ENCODE measurements at regions not wholly inside any gene's neighbourhood (a gene's known extent, or its start where the extent isn't known, plus 50 kb on each side); places are given as distances from the start of the nearest gene placed in this dataset.
"Not testable (repeated sequence)": the region's sequence is repeated elsewhere in the genome, so short reads cannot be mapped to it uniquely, and the experiment has no call there.

DNA sequence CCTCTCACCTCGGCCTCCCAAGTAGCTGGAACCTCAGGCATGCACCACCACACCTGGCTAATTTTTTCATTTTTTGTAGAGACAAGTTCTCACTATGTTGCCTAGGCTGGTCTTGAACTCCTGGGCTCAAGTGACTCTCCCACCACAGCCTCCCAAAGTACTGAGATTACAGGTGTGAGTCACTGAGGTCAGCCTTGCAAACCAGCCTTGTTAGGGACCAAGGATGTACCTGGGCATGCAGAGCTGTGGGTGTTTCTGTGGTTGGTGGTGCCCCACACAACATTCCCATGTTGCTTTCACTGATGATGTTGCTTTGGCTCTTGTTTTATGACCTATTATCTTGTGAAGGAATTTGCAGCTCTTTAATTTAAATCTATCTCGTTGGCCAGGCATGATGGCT, 54.8 kb downstream of the OTUD1 start:
- DNase-seq (ENCODE audit: low read depth), result no peak
- TF ChIP-seq, protein P1, sequence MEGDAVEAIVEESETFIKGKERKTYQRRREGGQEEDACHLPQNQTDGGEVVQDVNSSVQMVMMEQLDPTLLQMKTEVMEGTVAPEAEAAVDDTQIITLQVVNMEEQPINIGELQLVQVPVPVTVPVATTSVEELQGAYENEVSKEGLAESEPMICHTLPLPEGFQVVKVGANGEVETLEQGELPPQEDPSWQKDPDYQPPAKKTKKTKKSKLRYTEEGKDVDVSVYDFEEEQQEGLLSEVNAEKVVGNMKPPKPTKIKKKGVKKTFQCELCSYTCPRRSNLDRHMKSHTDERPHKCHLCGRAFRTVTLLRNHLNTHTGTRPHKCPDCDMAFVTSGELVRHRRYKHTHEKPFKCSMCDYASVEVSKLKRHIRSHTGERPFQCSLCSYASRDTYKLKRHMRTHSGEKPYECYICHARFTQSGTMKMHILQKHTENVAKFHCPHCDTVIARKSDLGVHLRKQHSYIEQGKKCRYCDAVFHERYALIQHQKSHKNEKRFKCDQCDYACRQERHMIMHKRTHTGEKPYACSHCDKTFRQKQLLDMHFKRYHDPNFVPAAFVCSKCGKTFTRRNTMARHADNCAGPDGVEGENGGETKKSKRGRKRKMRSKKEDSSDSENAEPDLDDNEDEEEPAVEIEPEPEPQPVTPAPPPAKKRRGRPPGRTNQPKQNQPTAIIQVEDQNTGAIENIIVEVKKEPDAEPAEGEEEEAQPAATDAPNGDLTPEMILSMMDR (IDR thresholded peaks at IDR 0.05; ENCODE audit: low read depth, low read length, missing control alignments), result no peak
- H3K4me3 ChIP-seq (ENCODE audit: low read depth, low read length), result no peak overlapping the region
- in situ Hi-C loops (cut with HindIII; ENCODE audit: low sequenced_read_pairs), result no loop called here

- DNase-seq (ENCODE audit: low read depth), result no peak
- H3K4me3 ChIP-seq (ENCODE audit: low read depth, low read length), result no peak overlapping the region
- in situ Hi-C loops (cut with HindIII; ENCODE audit: low sequenced_read_pairs), result no loop called here
- TF ChIP-seq, protein P1 (IDR thresholded peaks at IDR 0.05; ENCODE audit: low read depth, low read length, missing control alignments), result no peak
These were observed 57.9 kb downstream of the OTUD1 start for GRCh38 chr10:23496727-23497126.

- TF ChIP-seq, protein P1 (IDR thresholded peaks at IDR 0.05; ENCODE audit: low read depth, low read length, missing control alignments), result no peak
- no peak for DNase-seq (ENCODE audit: low read depth)
- in situ Hi-C loops (cut with HindIII; ENCODE audit: low sequenced_read_pairs), result no loop called here
- H3K4me3 ChIP-seq (ENCODE audit: low read depth, low read length), result no peak overlapping the region
These were observed 60.7 kb downstream of the OTUD1 start for GRCh38 chr10:23499372-23500132.

- DNase-seq (ENCODE audit: low read depth), result no peak
- TF ChIP-seq, protein P1 (IDR thresholded peaks at IDR 0.05; ENCODE audit: low read depth, low read length, missing control alignments), result no peak
- in situ Hi-C loops (cut with HindIII; ENCODE audit: low sequenced_read_pairs), result no loop called here
- H3K4me3 ChIP-seq (ENCODE audit: low read depth, low read length), result no peak overlapping the region
These were observed 67.1 kb downstream of the OTUD1 start for GRCh38 chr10:23505797-23506465.

DNA sequence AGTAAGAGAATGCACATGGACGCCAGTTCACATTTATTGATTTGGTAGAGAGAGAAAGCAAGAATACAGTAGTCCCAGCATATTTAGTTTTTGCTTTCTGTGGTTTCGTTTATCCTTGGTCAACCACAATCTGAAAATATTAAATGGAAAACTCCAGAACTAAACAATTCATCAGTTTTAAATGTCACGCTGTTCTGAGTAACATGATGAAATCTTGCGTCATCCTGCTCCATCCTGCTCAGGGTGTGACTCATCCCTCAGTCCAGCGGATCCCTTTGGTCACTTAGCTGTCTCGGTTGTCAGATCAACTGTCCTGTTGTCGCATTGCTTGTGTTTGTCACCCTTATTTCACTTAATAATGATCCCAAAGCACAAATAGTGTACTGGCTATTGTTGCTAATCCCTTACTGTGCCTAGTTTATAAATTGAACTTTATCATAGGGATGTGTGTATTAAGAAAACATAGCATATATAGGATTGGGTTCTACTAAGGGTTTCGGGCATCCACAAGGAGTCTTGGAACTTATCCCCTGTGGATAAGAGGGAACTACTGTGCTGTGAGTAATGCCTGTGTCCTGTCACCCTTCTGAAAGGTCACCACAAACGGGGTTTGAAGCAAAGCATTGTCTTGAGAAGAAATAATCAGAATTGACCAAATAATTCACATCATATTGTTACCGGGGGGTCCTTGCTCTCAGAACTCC, 73.6 kb downstream of the OTUD1 start:
- DNase-seq (ENCODE audit: low read depth), result peak; percentile 13
- no peak overlapping the region for H3K4me3 ChIP-seq (ENCODE audit: low read depth, low read length)
- in situ Hi-C loops (cut with HindIII; ENCODE audit: low sequenced_read_pairs), result no loop called here
- TF ChIP-seq, protein P1 (IDR thresholded peaks at IDR 0.05; ENCODE audit: low read depth, low read length, missing control alignments), result no peak

DNA sequence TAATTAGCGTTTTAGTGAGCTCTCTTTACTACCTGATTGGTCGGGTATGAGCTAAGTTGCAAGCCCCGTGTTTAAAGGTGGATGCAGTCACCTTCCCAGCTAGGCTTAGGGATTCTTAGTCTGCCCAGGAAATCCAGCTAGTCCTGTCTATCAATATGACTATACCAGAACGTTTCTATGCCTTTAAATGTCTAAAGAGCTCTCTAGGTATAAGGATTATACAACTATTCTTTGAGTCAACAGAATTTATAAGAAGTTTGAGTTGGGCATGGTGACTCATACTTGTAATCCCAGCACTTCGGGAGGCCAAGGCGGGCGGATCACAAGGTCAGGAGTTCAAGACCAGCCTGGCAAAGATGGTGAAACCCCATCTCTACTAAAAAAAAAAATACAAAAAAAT, 74.7 kb downstream of the OTUD1 start:
- DNase-seq (ENCODE audit: low read depth); H3K4me3 ChIP-seq (ENCODE audit: low read depth, low read length); in situ Hi-C loops (cut with HindIII; ENCODE audit: low sequenced_read_pairs): not testable (repeated sequence)

GRCh38 chr10:23514321-23514720, 75.4 kb downstream of the OTUD1 start:
- in situ Hi-C loops (cut with HindIII; ENCODE audit: low sequenced_read_pairs), result no loop called here
- TF ChIP-seq, protein P1 (IDR thresholded peaks at IDR 0.05; ENCODE audit: low read depth, low read length, missing control alignments), result no peak
- no peak for DNase-seq (ENCODE audit: low read depth)
- no peak overlapping the region for H3K4me3 ChIP-seq (ENCODE audit: low read depth, low read length)
